Ishikawa (cell line): ENCODE measurements at regions not wholly inside any gene's neighbourhood (a gene's known extent, or its start where the extent isn't known, plus 50 kb on each side); places are given as distances from the start of the nearest gene placed in this dataset.

Source experiments
- CREB1 ChIP-seq: IDR thresholded peaks from 2 replicates; pipeline ENCODE4 v1.6.1; 2012; ENCODE audit warnings: low read depth
- EP300 ChIP-seq: IDR thresholded peaks from 2 replicates; pipeline ENCODE4 v1.6.1; 2012; ENCODE audit warnings: borderline replicate concordance
- MAX ChIP-seq: IDR thresholded peaks from 2 replicates; pipeline ENCODE4 v1.6.1; 2012
- RAD21 ChIP-seq: IDR thresholded peaks from 2 replicates; pipeline ENCODE4 v1.6.1; 2012; ENCODE audit warnings: low read depth
- REST ChIP-seq: IDR thresholded peaks from 2 replicates; pipeline ENCODE4 v1.6.1; 2012; ENCODE audit warnings: low read depth, mild to moderate bottlenecking
- TCF12 ChIP-seq: IDR thresholded peaks from 2 replicates; pipeline ENCODE4 v1.6.1; 2012; ENCODE audit warnings: low read depth
- TEAD4 ChIP-seq: IDR thresholded peaks from 2 replicates; pipeline ENCODE4 v1.6.1; 2012
- USF1 ChIP-seq: IDR thresholded peaks from 2 replicates; pipeline ENCODE4 v1.6.1; 2012

- no peak for TF ChIP-seq TEAD4
- no peak for TF ChIP-seq TCF12
- TF ChIP-seq EP300, result no peak
- TF ChIP-seq CREB1, result no peak
- no peak for TF ChIP-seq USF1
- TF ChIP-seq REST, result no peak
- TF ChIP-seq MAX, result no peak
- no peak for TF ChIP-seq RAD21
Measured at GRCh38 chr2:181778621-181779201, 98.4 kb upstream of the NEUROD1 start.
